Stimulated activated CD4-positive, alpha-beta T cell treated with anti-CD3 and anti-CD28 coated beads, Interleukin-15, amount 100 ng/mL, for 48 hours (primary cell): ENCODE measurements at regions not wholly inside any gene's neighbourhood (a gene's known extent, or its start where the extent isn't known, plus 50 kb on each side); places are given as distances from the start of the nearest gene placed in this dataset.

Source experiments
- DNase-seq, 2 donors: peaks; one replicate each; pipeline ENCODE4 v3.0.0-alpha.2; 2020; ENCODE audit warnings: low read depth in 2 of 2

DNA sequence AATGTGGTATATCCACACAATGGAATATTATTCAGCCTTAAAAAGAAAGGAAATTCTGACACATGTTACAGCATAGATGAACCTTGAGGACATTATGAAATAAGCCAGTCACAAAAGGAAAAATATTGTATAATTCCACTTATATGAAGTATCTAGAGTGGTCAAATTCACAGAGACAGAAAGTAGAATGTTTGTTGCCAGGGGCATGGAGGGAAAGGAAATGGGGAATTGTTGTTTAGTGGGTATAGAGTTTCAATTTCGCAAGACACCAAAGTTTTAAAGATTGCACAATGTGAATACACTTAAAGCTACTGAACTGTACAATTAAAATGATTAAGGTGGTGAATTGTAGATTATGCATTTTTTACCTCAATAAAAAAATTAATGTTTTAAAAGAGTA is 92.9 kb downstream of the TXNL1 start:
- DNase-seq: no peak

DNA sequence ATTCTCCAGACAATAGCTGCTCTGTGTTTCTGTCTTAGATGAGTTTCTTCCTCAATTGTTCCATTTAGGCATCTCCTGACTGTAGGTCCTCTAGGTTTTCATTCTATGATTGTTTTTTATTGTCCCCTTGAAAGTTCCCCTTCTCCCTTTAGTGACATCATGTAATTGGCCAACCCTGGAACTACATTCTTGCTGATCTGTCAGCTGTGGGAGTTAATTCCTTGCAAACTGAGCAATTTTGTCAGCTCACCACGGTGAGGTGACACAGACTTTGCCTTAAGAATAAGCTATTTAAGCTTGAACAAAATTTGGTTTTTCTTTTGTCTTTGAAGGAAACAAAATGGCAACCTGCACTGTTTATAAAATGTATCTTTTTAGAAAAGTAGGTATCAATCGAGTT is 95.9 kb downstream of the TXNL1 start:
- DNase-seq: no peak

DNA sequence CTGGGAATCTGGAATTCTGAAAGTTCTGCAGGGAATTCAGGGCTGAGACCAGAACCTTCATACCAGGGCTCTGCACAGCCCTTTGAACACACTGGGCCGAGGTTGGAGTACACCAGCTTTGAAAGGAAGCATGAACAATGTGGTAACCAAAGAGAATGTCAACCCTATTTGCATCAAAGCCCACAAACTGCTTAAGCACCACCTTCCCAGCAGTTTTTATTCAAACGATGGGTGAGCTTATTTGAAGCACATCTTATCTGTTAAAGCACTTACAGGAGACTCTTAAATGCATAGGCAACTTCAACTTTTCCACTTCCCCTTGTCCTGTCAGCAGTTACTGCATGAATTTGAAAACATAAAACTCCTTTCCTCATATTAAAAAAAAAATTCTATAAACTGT is 96.6 kb downstream of the TXNL1 start:
- no peak for DNase-seq

DNA sequence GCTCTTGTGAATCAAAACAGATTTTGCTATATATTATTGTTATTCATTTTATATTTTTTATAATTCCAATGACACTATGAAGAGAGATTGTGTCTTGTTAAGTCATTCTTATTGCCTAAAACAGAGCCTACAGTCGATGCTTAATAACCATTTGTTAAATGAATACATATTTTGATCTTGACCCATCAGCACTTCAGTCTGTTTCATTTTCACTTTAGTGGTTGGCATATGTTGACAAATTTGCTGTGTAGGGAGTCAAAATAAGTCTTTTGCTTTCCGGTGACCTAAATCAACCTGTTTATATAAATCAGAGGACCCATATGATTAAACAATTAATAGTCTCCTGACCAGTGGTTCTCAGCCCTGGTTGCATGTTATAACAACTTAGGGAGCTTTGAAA is 97.1 kb downstream of the TXNL1 start:
- DNase-seq: no peak

DNA sequence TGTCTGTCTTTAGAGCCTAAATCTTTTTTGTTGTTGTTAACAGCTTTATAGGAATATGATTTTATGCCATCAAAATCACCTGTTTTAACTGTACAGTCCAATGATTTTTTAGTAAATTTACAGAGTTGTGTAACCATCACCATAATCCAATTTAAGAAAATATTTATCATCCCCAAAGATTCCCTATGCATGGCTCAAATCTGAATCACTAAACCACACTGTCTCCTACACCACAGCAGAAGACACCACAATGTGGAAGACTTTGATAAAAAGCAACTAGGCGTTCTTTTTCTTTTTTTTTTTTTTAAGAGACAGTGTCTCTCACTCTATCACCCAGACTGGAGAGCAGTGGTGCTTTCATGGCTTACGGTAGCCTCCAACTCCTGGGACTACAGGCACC is 99.6 kb downstream of the TXNL1 start:
- DNase-seq: no peak

DNA sequence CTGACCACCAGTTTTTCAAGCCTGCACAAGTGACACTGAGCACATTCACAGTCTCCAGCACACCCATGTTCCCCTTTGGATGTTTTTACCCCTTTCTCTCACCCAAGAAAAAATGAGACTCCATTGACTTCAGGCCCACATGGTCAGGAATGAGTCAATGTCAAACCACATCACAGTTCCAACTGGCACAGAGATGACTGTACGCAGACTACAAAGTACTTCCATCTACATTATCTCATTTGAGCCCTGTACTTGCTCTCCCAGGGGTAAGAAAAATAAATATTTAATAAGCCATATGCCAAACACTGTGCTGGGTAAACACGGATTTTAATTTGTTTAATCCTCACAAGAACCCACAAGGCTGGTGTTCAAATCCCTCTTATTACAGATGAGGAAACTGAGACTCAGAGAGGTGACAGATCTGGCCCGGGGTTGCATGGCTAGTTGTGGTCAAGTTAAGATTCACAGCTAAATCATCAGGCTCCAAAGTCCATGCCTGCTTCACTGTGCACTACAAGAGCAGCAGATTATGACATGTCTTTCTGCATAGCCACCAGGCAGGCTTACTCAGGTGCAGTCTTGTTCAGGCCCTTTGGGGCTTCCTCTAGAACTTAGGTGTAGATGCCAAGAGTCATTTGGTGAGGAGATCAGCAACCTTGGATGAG is 106.1 kb downstream of the TXNL1 start:
- DNase-seq: peak; percentile 7 to 24

DNA sequence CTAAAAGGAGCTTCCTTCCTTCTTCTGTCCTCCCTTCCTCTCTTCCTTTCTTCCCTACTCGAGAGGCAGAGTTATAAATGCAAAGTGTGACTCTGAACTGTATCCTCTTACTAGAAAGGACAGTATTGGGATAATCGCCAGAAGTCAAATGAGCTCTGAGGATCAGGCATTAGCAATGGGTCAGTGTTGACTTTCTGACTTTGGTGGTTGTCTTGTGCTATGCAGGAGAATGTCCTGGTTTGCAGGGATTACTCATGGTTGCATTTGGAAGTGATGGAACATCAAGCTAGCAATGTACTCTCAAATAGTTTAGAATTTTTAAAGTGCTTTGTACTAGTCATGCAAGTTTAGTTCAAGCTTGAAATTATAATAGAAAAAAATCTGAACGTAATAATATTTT is 115.6 kb downstream of the TXNL1 start:
- DNase-seq: no peak

DNA sequence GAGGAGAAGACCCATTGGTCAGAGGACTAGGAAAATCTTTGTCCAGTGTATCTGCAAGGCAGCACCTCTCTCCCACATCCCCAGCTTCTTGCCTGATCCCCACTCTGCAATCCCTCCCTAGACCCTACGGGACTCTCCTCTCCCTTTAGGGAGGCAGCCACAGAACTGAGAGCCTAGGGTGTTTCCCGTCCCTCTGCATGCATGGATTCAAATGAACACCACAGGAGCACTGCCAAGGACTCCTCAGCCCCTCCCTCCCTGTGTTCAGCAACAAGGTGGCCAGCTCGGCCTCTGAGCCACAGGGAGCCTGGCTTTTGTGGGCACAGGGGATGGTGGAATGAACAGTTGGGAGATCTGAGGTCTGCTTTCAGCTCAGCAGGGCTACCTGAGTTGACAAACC is 117.1 kb downstream of the TXNL1 start:
- DNase-seq: no peak

DNA sequence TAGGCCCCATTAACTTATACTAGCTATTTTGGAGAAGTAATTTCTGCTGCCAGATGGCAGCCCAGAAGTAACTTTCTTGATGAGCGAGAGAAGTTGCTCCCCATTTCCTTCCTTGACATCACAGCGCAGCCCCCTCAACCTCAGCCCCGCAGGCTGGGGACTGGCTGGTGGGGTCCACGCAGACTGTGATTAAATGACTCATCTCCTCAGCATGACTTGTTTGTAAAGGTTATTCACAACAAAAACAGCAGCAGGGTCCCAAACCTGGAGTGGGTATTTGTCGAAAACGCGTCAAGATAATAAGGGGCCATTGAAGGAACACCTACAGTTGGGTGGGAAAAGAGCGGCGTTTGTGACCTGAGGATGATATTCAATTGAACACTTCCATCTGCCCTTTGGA is 120.6 kb downstream of the TXNL1 start:
- no peak for DNase-seq

DNA sequence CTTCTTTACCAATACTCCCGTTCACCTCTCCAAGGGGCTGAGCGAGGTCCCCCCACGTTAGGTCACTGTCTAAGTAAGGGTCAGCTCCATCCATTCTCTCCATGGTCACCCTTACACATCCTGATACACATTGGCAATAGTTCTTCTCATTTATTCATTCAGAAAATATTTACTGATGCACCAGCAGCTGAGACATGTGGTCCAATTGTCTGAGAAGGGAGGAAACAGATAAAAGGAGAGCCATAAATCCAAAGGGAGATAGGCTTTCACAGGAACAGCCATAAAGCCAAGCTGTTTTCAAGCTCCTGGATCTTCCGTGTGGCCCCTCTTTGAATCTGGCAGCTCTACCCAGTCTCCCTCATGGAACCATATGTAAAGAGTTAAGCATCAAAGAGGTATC is 121.2 kb downstream of the TXNL1 start:
- no peak for DNase-seq

DNA sequence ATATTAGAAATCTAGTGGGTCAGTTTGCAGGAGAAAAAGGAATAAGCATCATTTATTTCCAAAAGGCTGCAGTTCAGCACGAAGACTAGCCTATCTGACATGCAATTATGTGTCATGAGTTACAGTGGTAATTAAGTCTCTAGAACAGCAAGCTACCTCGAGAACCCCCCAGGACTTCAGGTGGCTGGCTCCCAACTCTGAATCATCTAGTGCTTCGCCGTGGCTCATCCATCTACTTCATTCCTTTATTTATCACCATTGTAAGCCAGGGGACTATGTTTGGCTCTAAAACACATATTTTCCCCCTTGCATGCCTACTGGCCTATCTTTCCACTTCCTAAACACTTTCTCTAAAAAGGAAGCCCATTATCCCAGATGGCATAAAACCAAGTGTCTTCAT is 121.6 kb downstream of the TXNL1 start:
- no peak for DNase-seq

DNA sequence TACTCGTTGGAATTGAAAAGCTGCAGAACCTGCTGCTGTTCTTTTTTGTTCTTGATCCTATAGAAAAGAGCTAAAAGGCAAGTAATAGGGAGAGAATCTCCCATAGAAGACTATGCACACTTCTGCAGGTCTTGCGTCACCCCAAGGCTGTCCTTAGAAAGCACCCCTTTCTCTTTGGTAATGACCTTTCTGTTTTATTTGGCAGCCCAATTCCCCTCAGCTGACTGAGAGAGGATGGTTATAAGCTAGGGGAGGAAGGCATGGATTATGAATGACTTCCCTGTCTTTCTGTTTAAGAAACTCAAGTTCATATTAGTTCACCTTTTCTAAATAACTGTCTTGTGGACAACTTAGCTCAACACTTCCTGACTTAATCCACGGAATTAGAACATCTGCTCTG is 122.9 kb downstream of the TXNL1 start:
- no peak for DNase-seq

DNA sequence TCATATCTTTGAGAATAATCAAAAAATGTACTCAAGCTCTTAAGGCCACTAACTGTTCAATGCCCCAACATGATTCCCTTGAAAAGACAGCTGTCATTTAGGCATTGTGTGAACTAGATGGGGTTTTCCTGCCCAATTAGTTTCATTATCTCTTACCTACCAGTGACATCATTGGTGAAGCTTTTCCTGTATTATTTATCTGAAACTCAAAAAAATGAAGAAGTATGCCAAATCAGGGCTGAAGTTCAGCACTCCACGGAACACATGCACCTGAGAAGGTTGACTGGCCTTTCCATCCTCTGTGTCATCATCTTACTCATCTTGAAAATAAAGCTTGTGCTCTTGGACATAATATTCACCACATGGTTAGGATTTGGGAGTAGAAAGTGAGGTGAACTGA is 126.4 kb downstream of the TXNL1 start:
- no peak for DNase-seq

DNA sequence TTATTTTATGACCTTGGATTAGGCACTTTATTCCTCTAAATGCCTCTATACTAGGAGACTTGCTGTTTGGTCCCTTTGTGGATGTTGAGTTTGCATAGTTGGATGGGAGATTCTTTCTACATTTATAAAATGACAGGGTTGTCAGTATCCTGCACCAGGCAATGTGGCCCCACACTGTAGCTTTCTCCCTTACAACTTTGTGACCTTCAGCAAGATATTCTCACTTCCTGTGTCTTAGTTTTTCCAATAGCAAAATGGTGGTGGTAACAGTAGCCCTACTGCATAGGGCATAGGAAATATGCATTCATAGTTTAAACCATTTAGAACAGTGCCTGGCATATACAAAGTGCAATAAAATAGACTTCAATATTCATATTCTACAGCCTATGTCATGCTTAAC is 128.3 kb downstream of the TXNL1 start:
- no peak for DNase-seq

DNA sequence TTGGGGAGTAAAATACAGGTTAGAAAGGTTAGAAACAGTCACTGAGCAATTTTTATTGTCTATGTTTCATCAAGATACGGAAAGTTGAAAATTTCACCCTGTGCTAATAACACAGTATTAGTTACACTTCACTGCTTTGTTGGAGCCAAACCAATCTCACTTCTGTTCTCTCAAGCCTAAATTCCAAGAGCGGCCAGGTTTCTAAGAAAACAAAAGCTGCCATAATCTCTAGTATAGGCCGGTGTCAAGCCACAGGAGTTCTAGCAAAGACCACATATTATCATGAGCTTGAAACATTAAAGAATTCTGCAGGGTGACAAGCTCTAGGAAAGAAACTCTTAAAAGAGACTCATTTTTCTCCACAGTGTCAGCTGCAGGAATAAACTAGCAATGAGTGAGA is 128.7 kb downstream of the TXNL1 start:
- no peak for DNase-seq

DNA sequence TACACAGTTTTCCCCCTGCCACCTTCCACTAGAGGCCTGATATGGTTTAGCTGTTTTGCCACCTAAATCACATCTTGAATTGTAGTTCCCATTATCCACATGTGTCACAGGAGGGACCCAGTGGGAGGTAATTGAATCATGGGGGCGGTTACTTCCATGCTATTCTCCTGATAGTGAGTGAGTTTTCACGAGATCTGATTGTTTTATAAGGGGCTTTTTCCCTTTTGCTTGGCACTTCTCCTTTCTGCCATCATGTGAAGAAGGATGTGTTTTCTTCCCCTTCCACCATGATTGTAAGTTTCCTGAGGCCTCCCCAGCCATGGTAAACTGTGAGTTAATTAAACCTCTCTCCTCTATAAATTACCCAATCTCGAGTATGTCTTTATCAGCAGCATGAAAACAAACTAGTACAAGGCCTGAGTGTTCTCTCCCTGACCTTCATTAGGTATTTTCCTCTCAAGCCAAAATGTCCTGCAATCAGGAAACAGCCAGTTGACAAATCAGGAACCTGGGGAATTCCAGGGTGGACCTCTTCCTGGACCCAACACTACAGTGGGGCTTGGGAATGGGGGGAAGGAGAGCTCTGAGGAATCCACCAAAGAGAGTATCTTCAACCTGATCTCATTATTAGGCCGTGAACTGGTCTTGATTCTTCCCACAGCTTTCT is 129.9 kb downstream of the TXNL1 start:
- no peak for DNase-seq

DNA sequence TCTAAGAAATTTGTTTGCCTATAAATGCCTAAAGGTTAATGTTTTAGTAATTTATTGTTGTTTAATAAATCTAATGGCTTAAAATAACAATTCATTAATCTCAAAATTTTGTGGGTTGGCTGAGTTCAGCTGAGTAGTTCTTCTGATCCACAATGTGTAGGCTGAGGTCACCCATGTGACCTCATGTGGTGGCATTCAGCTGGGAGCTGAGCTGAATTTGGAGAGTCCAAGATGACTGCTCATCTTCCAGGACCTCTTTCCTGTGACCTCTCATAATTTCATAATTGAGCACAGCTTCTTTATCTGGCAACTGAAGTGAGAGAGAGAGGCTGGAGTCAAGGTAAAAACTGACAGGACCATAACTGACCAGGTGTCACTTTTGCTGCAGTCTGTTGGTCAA is 132.4 kb downstream of the TXNL1 start:
- DNase-seq: no peak

DNA sequence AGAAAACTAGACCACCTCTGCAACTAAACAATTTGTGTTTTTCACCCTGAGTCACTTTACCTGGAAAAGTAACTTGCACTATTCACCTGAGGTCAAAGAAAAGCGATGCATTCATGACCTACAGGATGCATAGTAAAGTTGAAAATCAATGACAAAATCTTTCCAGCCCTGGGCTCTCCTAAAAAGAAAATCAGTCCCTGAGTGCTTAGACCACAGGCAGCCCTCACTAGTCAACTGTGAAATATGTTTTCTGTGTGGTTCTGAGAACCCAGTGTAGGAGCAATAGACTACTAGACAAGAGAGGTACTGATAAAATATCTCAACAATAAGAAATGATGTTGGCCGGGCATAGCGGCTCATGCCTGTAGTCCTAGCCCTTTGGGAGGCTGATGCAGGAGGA is 133.1 kb downstream of the TXNL1 start:
- DNase-seq: no peak

DNA sequence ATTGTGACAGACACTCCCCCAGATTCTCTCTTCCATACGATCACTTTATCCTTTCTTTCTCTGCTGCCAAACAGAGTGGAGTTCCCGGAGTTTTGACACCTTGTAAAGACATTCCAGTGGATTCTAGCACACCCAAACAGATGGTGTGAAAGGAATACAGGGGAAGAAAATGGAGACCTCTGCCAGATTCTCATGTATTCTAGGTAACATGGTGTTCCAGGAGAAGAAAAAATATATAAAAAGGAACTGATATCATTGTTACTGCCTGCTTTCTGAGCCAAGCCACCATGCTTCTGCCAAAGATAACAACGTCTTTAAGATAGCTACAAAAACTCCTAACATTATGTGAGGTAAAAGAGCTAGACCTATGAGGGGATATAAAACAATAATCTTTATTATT is 136.5 kb downstream of the TXNL1 start:
- DNase-seq: no peak

DNA sequence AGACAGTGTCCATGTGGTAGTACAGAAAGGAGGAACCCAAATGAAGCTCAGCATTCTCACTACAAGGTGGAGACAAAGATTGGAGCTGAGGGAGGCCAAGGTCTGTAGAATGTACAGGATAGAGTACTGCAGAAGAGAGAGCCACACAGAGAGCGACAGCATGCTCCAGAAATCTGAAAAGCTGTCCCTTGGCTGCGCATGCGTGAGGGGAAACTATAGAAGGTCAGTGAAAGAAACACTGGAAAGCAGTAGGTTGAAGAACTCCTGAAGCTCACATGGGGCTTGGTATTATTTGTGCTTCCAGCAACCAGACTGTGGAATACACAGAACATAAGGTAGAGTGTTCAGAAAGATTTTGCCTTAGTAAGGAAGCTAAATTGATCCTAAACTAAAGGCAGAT is 142.5 kb downstream of the TXNL1 start:
- DNase-seq: no peak

DNA sequence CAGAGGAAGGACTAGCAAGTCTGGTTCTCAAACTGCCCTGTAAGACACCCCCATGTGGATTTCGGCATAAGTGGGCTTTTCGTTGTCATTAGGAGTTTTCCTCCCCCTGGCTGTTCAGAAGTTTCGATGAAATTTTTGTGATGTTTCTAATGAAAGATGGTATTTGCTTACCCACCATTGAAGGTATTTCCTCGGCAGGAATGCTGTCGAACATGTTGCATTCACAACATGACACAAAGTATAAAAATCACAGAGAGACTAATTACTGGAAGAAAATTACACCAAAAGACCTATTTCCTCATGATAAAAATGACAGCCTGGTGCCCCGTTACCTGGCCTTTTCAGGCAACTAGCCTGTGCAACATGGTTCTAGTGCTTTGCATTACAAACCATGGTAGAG is 144.9 kb downstream of the TXNL1 start:
- DNase-seq: no peak

DNA sequence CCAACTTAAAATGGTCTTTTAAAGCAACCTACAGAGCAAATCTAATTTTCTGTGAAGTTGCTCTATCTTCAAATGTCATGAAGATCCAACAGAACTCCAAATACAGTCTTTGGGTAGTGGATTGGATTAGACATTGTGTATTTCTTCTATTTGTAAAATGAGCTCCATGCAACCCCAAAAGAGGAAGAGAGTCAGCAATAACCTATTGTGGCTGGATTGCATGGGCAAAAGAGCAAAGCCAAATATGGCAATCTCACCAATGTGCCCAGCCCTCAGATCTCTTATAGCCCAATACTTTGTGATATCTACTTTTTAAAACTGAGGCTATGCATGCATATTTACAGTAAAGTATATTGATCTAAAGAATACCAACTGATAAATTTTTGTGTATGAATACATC is 146.3 kb downstream of the TXNL1 start:
- no peak for DNase-seq

DNA sequence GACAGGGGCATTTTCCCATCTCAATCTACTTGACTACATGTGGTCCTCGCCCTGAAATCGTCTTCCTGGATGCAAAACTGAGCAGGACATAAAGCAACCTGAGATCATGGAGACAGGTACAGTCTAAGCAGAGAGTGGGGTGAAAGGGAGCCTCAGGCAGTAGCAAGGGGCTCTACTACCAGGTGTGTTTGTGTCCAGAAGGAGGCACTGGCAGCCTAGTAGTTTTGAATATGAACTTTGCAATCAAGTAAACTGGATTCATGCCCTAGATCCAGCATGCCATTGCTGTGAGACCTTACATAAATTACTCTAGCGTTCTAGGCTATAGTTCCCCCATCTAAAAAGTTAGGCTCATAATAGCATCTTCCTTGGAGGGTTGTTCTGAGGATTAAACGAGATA is 147.4 kb downstream of the TXNL1 start:
- DNase-seq: no peak

DNA sequence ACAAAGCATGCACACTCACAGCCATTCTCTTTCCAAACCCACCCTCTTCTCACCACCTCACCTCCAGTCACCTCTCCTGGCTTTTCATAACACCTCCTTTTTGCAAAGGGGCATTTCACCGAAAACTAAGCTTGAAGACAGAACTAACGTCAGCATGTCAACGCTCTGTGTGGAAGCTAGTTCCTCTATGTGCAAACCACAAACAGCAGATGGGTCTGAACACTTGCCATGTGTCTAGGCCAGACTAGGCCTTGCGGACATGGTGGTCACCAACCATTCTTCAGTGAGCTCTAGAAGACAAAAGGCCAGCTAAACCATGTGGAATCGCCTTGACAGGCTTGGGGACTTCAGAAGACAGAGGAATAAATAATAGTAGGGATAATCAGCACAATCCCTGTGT is 148.5 kb downstream of the TXNL1 start:
- no peak for DNase-seq
